HUDEP-2 (cell line): ENCODE measurements at regions not wholly inside any gene's neighbourhood (a gene's known extent, or its start where the extent isn't known, plus 50 kb on each side); places are given as distances from the start of the nearest gene placed in this dataset.
"Not testable (repeated sequence)": the region's sequence is repeated elsewhere in the genome, so short reads cannot be mapped to it uniquely, and the experiment has no call there.

ENCODE experiments used
- DNase-seq, 76 experiments: peaks; one replicate each; lab custom pipeline; 2025; ENCODE audit not compliant: unreplicated experiment in 76 of 76; lab: John Stamatoyannopoulos, UW

GRCh38 chr2:21754164-21754788 is 630.5 kb downstream of the TDRD15 start:
- DNase-seq: no peak

- no peak for DNase-seq
These were observed 634.1 kb downstream of the TDRD15 start for GRCh38 chr2:21757805-21758430.

DNA sequence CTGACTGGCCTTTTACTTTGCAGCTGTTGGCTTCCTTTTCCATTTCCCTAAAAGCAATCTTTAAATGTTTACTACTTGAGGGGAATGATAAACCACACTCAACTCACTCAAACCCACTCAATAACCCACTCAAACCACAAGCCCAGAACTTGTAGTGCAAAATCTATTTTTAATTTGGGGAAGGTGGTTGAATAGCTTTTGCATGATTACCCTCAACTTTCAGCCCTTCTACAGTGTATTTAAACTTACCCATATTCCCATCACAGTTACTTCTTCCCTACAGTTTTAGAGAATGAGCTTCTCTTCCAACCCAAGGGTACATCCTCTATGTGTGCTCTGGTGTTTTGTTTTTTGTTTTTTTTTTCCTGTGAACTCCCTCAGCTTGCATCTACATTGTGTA is 636.1 kb downstream of the TDRD15 start:
- DNase-seq: no peak

- DNase-seq: no peak
These were observed 637.6 kb downstream of the TDRD15 start for GRCh38 chr2:21761361-21761760.

DNA sequence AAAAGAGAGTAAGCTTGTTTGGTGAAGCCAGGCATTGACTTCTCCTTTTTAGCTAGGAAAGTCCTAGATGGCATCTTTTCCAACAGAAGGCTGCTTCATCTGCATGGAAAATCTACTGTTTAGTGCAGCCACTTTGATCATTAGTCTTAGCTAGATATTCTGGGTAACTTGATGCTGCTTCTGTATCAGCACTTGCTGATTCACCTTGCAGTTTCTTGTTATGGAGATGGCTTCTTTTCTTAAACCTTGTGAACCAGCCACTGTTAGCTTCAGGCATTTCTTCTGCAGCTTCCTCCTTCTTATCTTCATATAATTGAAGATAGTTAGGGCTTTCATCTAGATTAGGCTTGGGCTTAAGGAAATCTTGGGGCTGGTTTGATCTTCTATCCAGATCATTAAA is 639.7 kb downstream of the TDRD15 start:
- DNase-seq: no peak

- no peak for DNase-seq
These were observed 647.0 kb downstream of the TDRD15 start for GRCh38 chr2:21770787-21771186.

GRCh38 chr2:21772624-21773023 is 648.9 kb downstream of the TDRD15 start:
- no peak for DNase-seq

DNA sequence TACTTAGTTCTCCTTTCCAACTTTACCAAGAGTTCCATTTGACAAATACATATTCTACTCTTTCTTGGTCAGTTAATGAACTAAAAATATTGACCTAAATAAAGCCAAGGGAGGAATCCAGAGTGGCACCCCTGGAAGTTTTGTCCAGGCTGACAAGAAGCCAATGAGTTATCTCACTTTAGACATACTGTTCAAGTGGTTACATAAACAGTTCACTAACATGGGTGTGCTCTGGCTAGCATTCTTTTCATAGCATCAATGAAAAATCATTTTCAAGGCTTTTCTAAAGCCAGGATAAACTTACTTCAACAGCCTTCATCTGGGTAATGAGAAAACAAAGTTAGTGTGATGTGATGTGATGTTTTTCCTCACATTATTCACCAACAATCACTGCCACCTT is 649.4 kb downstream of the TDRD15 start:
- DNase-seq: no peak

- no peak for DNase-seq
These were observed 651.1 kb downstream of the TDRD15 start for GRCh38 chr2:21774691-21775368.

GRCh38 chr2:21779786-21780185 is 656.0 kb downstream of the TDRD15 start:
- no peak for DNase-seq

DNA sequence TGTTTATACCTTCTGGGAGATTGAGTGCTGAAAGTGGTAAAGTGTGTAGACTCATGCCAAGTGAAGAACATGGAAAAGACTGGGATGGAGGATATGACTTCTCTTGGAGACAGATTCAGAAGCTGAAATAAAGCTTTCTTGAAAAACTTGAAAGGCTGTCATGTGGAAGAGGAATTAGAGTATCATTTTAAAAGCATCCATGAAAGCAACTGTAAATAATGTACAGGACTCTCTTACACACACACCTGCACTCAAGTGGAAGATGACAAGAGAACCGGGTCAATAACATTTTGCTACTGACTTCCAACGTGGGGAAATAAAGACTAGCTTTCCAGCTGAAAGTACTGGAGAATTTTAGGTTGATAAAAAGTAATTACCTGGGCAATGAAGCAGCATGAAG is 658.2 kb downstream of the TDRD15 start:
- DNase-seq: no peak

DNA sequence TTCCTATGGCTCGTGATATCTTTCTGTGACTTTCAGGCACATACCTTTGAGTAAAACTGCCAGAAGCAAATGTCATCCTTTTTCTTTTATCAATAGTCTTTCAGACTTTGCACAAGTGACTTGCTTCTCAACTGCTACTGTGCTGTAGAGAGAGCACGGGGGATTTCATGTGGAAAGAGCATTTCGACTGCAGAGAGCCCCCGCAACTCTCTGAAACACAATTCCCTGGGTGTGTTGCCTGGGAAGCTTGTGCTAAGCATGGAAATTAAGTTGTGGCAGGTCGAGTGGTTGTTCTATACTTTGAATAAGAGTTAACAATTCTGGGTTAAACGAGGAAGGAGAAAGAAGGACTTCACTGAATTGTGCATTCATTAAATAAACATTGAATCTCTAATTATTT is 659.1 kb downstream of the TDRD15 start:
- no peak for DNase-seq

GRCh38 chr2:21787941-21788340 is 664.2 kb downstream of the TDRD15 start:
- no peak for DNase-seq

DNA sequence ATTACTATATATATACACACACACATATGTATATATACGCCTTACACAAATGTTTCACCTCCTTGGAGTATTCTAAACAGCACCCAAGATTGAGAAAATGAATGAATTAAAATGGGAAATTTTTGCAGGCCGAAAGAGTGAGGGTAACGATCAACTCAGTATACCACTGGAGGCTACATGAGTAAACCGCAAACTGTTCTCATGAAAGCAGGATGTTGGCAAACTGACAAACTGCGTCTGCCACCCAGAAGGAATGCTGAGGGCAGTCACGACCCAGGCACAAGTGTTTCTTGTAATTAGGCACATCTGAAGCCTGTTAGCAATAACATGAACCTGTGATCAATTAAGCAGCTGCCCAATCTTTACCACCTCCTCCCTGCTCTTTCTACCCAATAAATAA is 666.5 kb downstream of the TDRD15 start:
- DNase-seq: not testable (repeated sequence)

DNA sequence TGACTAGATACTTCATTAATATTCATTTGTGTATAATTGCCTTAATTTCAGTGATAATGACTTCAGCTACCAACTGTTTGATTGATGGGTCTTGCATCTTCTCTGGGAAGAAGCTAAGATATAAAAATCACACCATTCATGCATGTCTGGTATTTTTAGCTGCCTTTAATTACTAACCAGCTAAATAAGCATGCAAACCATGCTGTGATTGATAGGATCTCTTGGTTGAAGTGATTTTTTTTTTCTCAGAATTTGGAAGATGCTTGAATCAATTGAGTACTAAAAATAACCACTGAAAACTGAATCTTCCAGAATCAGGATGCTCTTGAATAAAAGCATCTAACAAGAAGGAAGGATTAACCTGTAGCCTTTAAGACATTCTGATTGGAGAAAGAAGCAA is 668.8 kb downstream of the TDRD15 start:
- no peak for DNase-seq

- DNase-seq: no peak
These were observed 669.7 kb downstream of the TDRD15 start for GRCh38 chr2:21793461-21793860.

- DNase-seq: no peak
These were observed 670.8 kb downstream of the TDRD15 start for GRCh38 chr2:21794611-21795010.

GRCh38 chr2:21800356-21800755 is 676.6 kb downstream of the TDRD15 start:
- DNase-seq: no peak

DNA sequence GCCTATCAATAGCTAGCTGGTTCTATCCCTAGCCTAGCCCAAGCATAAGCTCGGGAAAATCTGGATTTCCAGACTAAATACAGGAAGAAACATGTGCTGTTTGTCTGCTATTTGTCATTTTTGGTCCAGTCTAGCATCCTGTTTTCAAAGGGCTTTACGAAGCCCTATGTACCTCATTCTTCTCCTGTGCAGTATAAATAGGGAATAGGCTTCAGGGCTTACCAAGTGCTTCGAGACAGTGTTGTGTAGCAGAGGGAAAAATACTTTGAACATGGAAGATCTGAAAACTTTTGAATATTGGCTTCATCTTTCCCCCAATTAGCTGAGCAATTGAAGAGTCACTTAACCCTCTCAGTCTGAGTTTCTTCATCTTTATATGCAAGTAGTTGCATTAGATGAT is 679.8 kb downstream of the TDRD15 start:
- no peak for DNase-seq

DNA sequence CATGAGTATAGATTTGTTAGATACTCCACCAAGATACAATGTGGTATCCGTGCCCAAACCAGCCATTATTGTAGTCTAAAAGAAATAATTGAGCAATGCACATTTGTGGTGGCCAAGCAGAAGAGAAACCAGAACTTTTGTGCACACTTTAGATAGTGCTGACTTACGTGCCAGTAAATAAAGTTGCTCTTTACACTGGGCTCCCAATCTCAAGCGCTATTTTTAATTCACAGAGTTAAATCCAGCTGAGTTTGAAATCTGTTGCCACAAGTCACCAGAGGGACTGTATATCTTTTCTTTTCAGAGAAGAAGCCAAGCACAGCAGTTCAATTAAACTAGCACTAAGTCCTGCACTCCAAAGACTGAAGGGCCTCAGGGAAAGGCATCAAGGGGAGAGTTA is 680.4 kb downstream of the TDRD15 start:
- DNase-seq: no peak

DNA sequence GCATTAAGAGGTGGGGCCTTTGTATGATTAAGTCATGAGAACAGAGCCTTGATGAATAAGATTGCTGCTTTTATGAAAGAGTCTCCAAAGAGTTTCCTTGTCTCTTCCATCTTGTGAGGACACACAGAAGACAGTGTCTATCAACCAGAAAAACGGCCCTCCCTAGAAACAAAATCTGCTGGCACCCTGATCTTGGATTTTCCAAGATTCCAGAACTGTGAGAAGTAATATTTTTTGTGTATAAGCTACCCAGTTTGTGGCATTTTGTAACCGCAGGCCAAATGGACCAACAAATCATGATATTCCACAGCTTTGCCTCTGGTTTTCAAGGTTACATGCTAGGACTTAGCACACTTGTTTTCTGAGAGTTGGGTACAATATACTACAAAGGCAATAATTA is 687.8 kb downstream of the TDRD15 start:
- DNase-seq: no peak

DNA sequence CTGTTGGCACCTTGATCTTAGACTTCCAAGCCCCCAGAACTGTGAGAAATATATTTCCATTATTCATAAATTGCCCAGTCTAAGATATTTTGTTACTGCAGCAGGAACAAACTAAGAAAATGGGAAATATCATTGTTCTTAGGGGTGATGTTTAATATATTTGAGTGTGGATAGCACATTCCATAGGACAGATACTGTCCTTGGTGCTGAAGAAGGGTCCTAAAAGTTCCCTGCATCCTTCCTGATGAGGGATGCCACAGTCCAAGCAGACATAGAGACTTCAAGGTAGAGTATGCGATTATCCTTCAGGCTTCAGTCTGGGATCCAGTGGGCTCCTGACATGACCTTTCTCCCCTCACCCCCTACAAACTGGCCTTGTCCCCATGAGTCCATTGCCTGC is 689.0 kb downstream of the TDRD15 start:
- no peak for DNase-seq
